Stimulated activated naive CD8-positive, alpha-beta T cell treated with anti-CD3 and anti-CD28 coated beads, Interleukin-15, Interleukin-2, amounts not matched to agents 100 U/mL and 50 U/mL, for 24 hours (primary cell): ENCODE measurements at regions not wholly inside any gene's neighbourhood (a gene's known extent, or its start where the extent isn't known, plus 50 kb on each side); places are given as distances from the start of the nearest gene placed in this dataset.

Experiments
- ATAC-seq: fragments of 150-1000 bp; cut with Tn5 transposase; one replicate; pipeline ENCODE4 v1.10.0; 2021
- DNase-seq: peaks from one replicate; pipeline ENCODE4 v3.0.0; 2021

GRCh38 chr17:65477600-65477999 is 83.8 kb downstream of the AXIN2 start:
- ATAC-seq, result no peak

GRCh38 chr17:65474660-65475059 is 86.8 kb downstream of the AXIN2 start:
- ATAC-seq (no peak), DNase-seq (no peak)

More at GRCh38 chr17:65477600-65477999, 83.8 kb downstream of the AXIN2 start:
- no peak for DNase-seq

GRCh38 chr17:65473985-65474384 is 87.5 kb downstream of the AXIN2 start:
- DNase-seq (no peak), ATAC-seq (no peak)

- DNase-seq (no peak), ATAC-seq (no peak)
Observed at GRCh38 chr17:65473363-65473762, 88.1 kb downstream of the AXIN2 start.

GRCh38 chr17:65472666-65473309 is 88.7 kb downstream of the AXIN2 start:
- no peak for ATAC-seq

GRCh38 chr17:65470783-65471182 is 90.7 kb downstream of the AXIN2 start:
- DNase-seq, result no peak
- no peak for ATAC-seq

More at GRCh38 chr17:65472666-65473309, 88.7 kb downstream of the AXIN2 start:
- no peak for DNase-seq

GRCh38 chr17:65468321-65468720 is 93.1 kb downstream of the AXIN2 start:
- ATAC-seq (no peak), DNase-seq (no peak)

GRCh38 chr17:65467156-65467555 is 94.3 kb downstream of the AXIN2 start:
- no peak for DNase-seq
- ATAC-seq, result no peak

- no peak for DNase-seq
- no peak for ATAC-seq
Observed at GRCh38 chr17:65466547-65466946, 94.9 kb downstream of the AXIN2 start.

- no peak for ATAC-seq
Observed at GRCh38 chr17:65463242-65463641, 98.2 kb downstream of the AXIN2 start.

GRCh38 chr17:65459677-65460347 is 101.6 kb downstream of the AXIN2 start:
- DNase-seq, result no peak
- no peak for ATAC-seq

More at GRCh38 chr17:65463242-65463641, 98.2 kb downstream of the AXIN2 start:
- no peak for DNase-seq

GRCh38 chr17:65457635-65458257 is 103.7 kb downstream of the AXIN2 start:
- DNase-seq, result no peak
- ATAC-seq, result no peak

- ATAC-seq (no peak), DNase-seq (no peak)
Observed at GRCh38 chr17:65457183-65457582, 104.3 kb downstream of the AXIN2 start.

GRCh38 chr17:65456368-65457151 is 104.9 kb downstream of the AXIN2 start:
- DNase-seq (no peak), ATAC-seq (no peak)

GRCh38 chr17:65455972-65456343 is 105.5 kb downstream of the AXIN2 start:
- ATAC-seq (no peak), DNase-seq (no peak)

- DNase-seq (no peak), ATAC-seq (no peak)
Observed at GRCh38 chr17:65455154-65455971, 106.1 kb downstream of the AXIN2 start.

GRCh38 chr17:65453204-65453931 is 108.1 kb downstream of the AXIN2 start:
- DNase-seq (no peak), ATAC-seq (no peak)

- no peak for ATAC-seq
- DNase-seq, result no peak
Observed at GRCh38 chr17:65449495-65449894, 112.0 kb downstream of the AXIN2 start.

- ATAC-seq (no peak), DNase-seq (no peak)
Observed at GRCh38 chr17:65447823-65448222, 113.6 kb downstream of the AXIN2 start.

GRCh38 chr17:65446838-65447526 is 114.5 kb downstream of the AXIN2 start:
- no peak for DNase-seq
- ATAC-seq, result no peak
